Stomach (tissue), 4 donors: ENCODE measurements at regions not wholly inside any gene's neighbourhood (a gene's known extent, or its start where the extent isn't known, plus 50 kb on each side); places are given as distances from the start of the nearest gene placed in this dataset.

Experiments used
- EP300 ChIP-seq: sonication (generic); formaldehyde crosslinking; IDR thresholded peaks from one replicate; pipeline ENCODE4 v1.6.1; 2017; ENCODE audit warnings: antibody characterized with exemption
- POLR2A ChIP-seq, 4 donors: fragments of 450-650 bp; IDR thresholded peaks; one replicate each; pipeline ENCODE4 v1.6.1; 2016; ENCODE audit warnings: antibody characterized with exemption in 4 of 4, control low read depth in 2 of 4, mild to moderate bottlenecking in 1 of 4, moderate library complexity in 1 of 4
- POLR2AphosphoS5 ChIP-seq, 3 donors: sonication (generic); formaldehyde crosslinking; IDR thresholded peaks; one replicate each; pipeline ENCODE4 v1.6.1; 2016; ENCODE audit warnings: antibody characterized with exemption in 3 of 3
- TF ChIP-seq, protein P1 (sequence below), 7 experiments: fragments of 450-650 bp in 4 of 7; fragments of 200-600 bp in 3 of 7; sonication (generic) in 3 of 7; IDR thresholded peaks; one replicate each; pipeline ENCODE4 v1.5.1; 2016 to 2019; ENCODE audit warnings: antibody characterized with exemption in 7 of 7, control low read depth in 2 of 7, mild to moderate bottlenecking in 1 of 7

DNA sequence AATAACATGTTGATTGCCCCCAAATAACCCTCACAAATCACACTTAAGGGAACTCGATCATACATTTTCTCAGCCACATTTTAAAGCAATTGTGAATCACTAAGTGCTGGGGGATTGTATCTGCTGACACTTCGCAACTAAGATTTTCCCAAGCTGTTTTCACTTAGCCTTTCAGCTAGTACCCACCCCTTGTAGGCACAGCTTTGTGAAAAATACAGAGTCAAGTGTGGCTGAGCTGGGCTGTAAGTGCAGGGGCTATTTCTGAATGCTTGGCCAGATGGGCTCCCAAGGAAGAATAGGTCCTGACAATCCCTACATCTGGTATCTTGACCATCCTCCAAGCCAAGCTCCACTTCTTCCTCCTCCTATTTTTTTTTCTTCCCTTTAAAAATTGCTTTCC, 289.2 kb upstream of the NMUR2 start:
- TF ChIP-seq, protein P1, sequence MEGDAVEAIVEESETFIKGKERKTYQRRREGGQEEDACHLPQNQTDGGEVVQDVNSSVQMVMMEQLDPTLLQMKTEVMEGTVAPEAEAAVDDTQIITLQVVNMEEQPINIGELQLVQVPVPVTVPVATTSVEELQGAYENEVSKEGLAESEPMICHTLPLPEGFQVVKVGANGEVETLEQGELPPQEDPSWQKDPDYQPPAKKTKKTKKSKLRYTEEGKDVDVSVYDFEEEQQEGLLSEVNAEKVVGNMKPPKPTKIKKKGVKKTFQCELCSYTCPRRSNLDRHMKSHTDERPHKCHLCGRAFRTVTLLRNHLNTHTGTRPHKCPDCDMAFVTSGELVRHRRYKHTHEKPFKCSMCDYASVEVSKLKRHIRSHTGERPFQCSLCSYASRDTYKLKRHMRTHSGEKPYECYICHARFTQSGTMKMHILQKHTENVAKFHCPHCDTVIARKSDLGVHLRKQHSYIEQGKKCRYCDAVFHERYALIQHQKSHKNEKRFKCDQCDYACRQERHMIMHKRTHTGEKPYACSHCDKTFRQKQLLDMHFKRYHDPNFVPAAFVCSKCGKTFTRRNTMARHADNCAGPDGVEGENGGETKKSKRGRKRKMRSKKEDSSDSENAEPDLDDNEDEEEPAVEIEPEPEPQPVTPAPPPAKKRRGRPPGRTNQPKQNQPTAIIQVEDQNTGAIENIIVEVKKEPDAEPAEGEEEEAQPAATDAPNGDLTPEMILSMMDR (IDR thresholded peaks at IDR 0.05) = no peak
- TF ChIP-seq POLR2A (IDR thresholded peaks at IDR 0.05) (no peak), POLR2AphosphoS5 (IDR thresholded peaks at IDR 0.05) (no peak), EP300 (no peak)
